ENCODE measurements at regions not wholly inside any gene's neighbourhood (a gene's known extent, or its start where the extent isn't known, plus 50 kb on each side); places are given as distances from the start of the nearest gene placed in this dataset.

DNA sequence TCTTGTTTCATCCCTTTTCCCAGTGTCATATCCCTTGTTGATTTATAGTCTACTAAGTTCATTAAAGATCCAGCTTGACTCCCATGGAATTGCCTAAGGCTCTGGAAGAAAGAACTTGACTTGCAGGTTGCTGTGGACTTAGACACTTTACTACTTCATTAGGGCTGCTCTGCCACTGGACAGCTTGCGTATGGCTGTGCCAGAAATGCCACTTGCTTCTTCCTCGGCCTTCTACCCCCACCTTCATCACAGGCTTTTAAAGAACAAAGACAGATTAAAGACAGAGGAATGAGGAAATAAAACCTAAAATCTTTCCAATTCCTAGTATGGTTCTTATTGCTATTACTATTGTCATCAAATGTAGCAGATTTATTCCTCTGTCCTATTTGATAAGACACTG is 591.7 kb downstream of the BCL11A start:
- DNase-seq: no peak

DNA sequence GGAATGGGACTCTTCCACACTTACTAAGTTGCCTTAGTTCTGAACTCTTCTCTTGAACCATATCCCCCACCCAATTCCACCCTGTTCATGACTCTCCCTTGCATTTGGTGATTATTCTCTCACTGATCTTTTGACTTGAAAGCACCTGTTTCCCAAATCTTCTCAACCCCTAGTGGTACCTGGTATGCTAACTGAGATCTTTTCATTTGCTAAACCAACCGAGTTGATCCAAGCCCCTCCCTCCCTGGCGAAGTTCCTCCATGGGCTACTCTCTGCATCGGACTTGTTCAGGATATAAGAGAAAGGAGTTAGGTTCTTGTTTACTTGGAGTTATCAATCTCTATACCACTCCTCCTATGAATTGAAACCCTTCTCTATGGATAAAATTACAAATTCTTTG is 593.5 kb downstream of the BCL11A start:
- no peak overlapping the region for H2AK5ac ChIP-seq (ENCODE audit: low read length)
- no peak overlapping the region for H3K23ac ChIP-seq (ENCODE audit: low read length)
- no peak overlapping the region for H3K9ac ChIP-seq (ENCODE audit: low read length)
- no peaks in the 10 kb centered on the region for H3K4me1 ChIP-seq (ENCODE audit: control insufficient read depth, low read depth, low read length)
- H3K4ac ChIP-seq (ENCODE audit: low read depth, low read length): no peak overlapping the region
- no peak overlapping the region for H2BK5ac ChIP-seq (ENCODE audit: low read length)
- no peak overlapping the region for H2BK15ac ChIP-seq (replicated peaks; ENCODE audit: low read depth)
- H3K27me3 ChIP-seq (ENCODE audit: insufficient read depth, low read length, poor library complexity): no peaks in the 10 kb centered on the region
- H4K8ac ChIP-seq (ENCODE audit: low read depth, low read length): no peak overlapping the region
- H3K56ac ChIP-seq (ENCODE audit: low read length): no peak overlapping the region
- H4K5ac ChIP-seq (ENCODE audit: low read length): no peak overlapping the region
- H3K18ac ChIP-seq (ENCODE audit: low read length): no peak overlapping the region
- no peak overlapping the region for H3K4me2 ChIP-seq (ENCODE audit: low read length)
- H3K36me3 ChIP-seq (ENCODE audit: control insufficient read depth, insufficient read depth, low read length): no peaks in the 10 kb centered on the region
- no peak overlapping the region for H3K27ac ChIP-seq (ENCODE audit: low read depth, low read length)
- H3K79me2 ChIP-seq (ENCODE audit: control insufficient read depth, insufficient read depth, low read length): no peaks in the 10 kb centered on the region
- no peaks in the 10 kb centered on the region for H3K79me1 ChIP-seq (ENCODE audit: low read length)
- H3K4me3 ChIP-seq (ENCODE audit: low read length): no peak overlapping the region
- peak; percentile 8 for DNase-seq
- H2BK120ac ChIP-seq (ENCODE audit: low read depth, low read length): no peak overlapping the region
- no CpG with 5 or more reads among the region's 3 CpGs for WGBS (ENCODE audit: extremely low coverage, insufficient coverage, low lambda C conversion rate)

More for the DNA sequence above, 591.7 kb downstream of the BCL11A start:
- Histone ChIP-seq H3K36me3 (ENCODE audit: control insufficient read depth, insufficient read depth, low read length) (no peaks in the 10 kb centered on the region), H3K4me1 (ENCODE audit: control insufficient read depth, low read depth, low read length) (no peaks in the 10 kb centered on the region), H2BK5ac (ENCODE audit: low read length) (no peak overlapping the region), H3K79me2 (ENCODE audit: control insufficient read depth, insufficient read depth, low read length) (no peaks in the 10 kb centered on the region), H3K4me2 (ENCODE audit: low read length) (no peak overlapping the region), H3K79me1 (ENCODE audit: low read length) (no peaks in the 10 kb centered on the region), H3K18ac (ENCODE audit: low read length) (no peak overlapping the region), H3K56ac (ENCODE audit: low read length) (no peak overlapping the region), H2BK15ac (replicated peaks; ENCODE audit: low read depth) (no peak overlapping the region), H3K27me3 (ENCODE audit: insufficient read depth, low read length, poor library complexity) (no peaks in the 10 kb centered on the region), H3K9ac (ENCODE audit: low read length) (no peak overlapping the region), H3K4me3 (ENCODE audit: low read length) (no peak overlapping the region), H2AK5ac (ENCODE audit: low read length) (no peak overlapping the region), H3K23ac (ENCODE audit: low read length) (no peak overlapping the region), H3K4ac (ENCODE audit: low read depth, low read length) (no peak overlapping the region), H2BK120ac (ENCODE audit: low read depth, low read length) (no peak overlapping the region), H4K8ac (ENCODE audit: low read depth, low read length) (no peak overlapping the region), H3K27ac (ENCODE audit: low read depth, low read length) (no peak overlapping the region), H4K5ac (ENCODE audit: low read length) (no peak overlapping the region)
- no CpG with 5 or more reads among the region's 2 CpGs for WGBS (ENCODE audit: extremely low coverage, insufficient coverage, low lambda C conversion rate)

DNA sequence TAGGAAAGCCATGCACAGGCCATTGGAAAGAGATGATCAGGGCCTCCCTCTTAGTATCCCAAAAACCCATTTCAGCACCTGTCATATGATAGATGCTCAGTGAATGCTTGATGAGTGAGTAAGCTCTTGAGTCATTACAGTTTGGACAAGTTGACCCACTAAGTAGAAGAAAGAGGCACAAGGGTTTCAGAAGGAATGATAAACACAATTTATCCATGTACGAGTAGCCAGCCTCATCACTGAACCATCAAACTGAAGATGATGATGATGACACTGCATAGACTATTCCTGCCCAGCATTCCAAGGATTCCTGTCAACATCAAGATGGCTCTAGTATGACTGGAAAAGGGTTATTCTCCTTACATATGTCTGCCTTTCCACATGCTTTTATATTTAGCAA is 596.0 kb downstream of the BCL11A start:
- Histone ChIP-seq H3K9ac (ENCODE audit: low read length) (no peak overlapping the region), H3K79me2 (ENCODE audit: control insufficient read depth, insufficient read depth, low read length) (no peaks in the 10 kb centered on the region), H3K4ac (ENCODE audit: low read depth, low read length) (no peak overlapping the region), H3K23ac (ENCODE audit: low read length) (no peak overlapping the region), H4K5ac (ENCODE audit: low read length) (no peak overlapping the region), H3K27ac (ENCODE audit: low read depth, low read length) (no peak overlapping the region), H3K56ac (ENCODE audit: low read length) (no peak overlapping the region), H2BK15ac (replicated peaks; ENCODE audit: low read depth) (no peak overlapping the region), H3K36me3 (ENCODE audit: control insufficient read depth, insufficient read depth, low read length) (no peaks in the 10 kb centered on the region), H2BK120ac (ENCODE audit: low read depth, low read length) (no peak overlapping the region), H3K4me2 (ENCODE audit: low read length) (no peak overlapping the region), H3K4me1 (ENCODE audit: control insufficient read depth, low read depth, low read length) (no peaks in the 10 kb centered on the region), H3K4me3 (ENCODE audit: low read length) (no peak overlapping the region), H2AK5ac (ENCODE audit: low read length) (no peak overlapping the region), H4K8ac (ENCODE audit: low read depth, low read length) (no peak overlapping the region), H2BK5ac (ENCODE audit: low read length) (no peak overlapping the region), H3K27me3 (ENCODE audit: insufficient read depth, low read length, poor library complexity) (no peaks in the 10 kb centered on the region), H3K79me1 (ENCODE audit: low read length) (no peaks in the 10 kb centered on the region), H3K18ac (ENCODE audit: low read length) (no peak overlapping the region)
- no peak for DNase-seq
- WGBS (ENCODE audit: extremely low coverage, insufficient coverage, low lambda C conversion rate): no CpG with 5 or more reads among the region's 1 CpG

DNA sequence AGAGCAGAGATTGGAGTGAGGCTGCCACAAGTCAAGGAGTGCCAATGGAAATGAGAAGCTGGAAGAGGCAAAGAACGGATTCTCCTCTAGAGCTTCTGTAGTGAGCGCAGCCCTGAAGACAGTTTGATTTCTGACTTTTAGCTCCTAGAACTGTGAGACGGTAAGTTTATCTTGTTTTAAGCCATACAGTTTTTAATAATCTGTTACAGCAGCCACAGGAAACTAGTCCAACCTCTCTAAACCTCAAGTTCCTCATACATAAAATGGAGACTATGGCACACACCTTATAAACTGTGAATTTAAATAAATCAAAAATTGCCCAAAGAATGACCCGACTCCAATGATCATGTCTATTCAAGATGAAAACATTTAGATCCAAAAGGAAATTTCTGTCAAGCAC is 596.5 kb downstream of the BCL11A start:
- Histone ChIP-seq H3K79me1 (ENCODE audit: low read length) (no peaks in the 10 kb centered on the region), H3K18ac (ENCODE audit: low read length) (no peak overlapping the region), H3K27ac (ENCODE audit: low read depth, low read length) (no peak overlapping the region), H3K23ac (ENCODE audit: low read length) (no peak overlapping the region), H2BK120ac (ENCODE audit: low read depth, low read length) (no peak overlapping the region), H2BK5ac (ENCODE audit: low read length) (no peak overlapping the region), H3K36me3 (ENCODE audit: control insufficient read depth, insufficient read depth, low read length) (no peaks in the 10 kb centered on the region), H3K4me3 (ENCODE audit: low read length) (no peak overlapping the region), H3K4ac (ENCODE audit: low read depth, low read length) (no peak overlapping the region), H3K9ac (ENCODE audit: low read length) (no peak overlapping the region), H3K79me2 (ENCODE audit: control insufficient read depth, insufficient read depth, low read length) (no peaks in the 10 kb centered on the region), H2AK5ac (ENCODE audit: low read length) (no peak overlapping the region), H4K8ac (ENCODE audit: low read depth, low read length) (no peak overlapping the region), H4K5ac (ENCODE audit: low read length) (no peak overlapping the region), H3K4me1 (ENCODE audit: control insufficient read depth, low read depth, low read length) (no peaks in the 10 kb centered on the region), H3K4me2 (ENCODE audit: low read length) (no peak overlapping the region), H2BK15ac (replicated peaks; ENCODE audit: low read depth) (no peak overlapping the region), H3K56ac (ENCODE audit: low read length) (no peak overlapping the region), H3K27me3 (ENCODE audit: insufficient read depth, low read length, poor library complexity) (no peaks in the 10 kb centered on the region)
- WGBS (ENCODE audit: extremely low coverage, insufficient coverage, low lambda C conversion rate): no CpG with 5 or more reads among the region's 4 CpGs
- DNase-seq: no peak

DNA sequence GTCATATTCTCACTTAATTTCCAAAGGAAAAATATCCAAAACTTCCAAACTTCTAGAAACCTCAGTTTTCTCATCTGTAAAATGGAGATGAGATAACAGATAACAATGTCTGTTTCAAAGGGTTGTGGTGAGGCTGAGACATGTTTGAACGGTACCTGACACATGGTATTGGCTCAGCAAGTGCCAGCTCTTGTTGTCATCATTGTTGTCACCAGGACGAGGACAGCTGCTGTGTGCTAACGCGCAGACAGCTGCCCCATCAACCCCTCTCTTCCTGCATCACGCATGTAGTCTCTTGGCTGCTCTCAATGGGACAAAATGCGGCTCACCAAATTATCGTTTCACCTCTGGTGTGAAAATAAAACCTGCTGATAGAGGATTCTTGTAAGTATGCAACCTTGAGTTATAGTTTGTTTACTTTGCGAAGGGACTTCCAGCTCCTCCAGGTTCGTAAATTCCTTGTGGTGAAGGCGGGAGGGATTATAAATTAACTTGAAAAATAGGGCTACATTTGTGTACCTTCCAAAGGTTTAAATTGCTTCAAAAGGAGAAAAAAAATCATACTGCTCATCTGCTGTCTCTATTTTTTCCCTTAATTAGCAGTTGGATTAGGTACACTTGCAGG is 605.4 kb downstream of the BCL11A start:
- DNase-seq: no peak
- no CpG with 5 or more reads among the region's 10 CpGs for WGBS (ENCODE audit: extremely low coverage, insufficient coverage, low lambda C conversion rate)
- no peak overlapping the region for H2BK5ac ChIP-seq (ENCODE audit: low read length)

DNA sequence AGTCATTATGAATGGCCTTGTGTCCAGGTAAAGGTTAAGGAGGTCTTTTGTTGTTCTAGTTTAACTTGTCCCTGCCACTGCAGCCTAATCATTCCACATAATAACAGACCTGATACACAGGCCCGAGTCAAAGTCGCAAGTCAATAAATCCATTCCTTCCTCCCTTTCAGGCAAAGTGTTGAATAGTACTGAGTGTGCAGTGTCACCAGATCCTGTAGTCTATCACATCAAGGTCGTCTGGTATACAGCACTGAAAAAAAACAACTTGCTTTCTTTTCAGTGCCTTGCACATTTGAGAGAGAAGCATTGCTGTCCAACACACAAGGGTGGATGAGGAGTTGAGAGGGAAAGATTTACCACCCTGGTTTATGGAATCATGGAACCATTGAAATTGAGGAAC is 606.2 kb downstream of the BCL11A start:
- Histone ChIP-seq H2BK5ac (ENCODE audit: low read length) (no peak overlapping the region), H3K4me1 (ENCODE audit: control insufficient read depth, low read depth, low read length) (no peaks in the 10 kb centered on the region), H2AK5ac (ENCODE audit: low read length) (no peak overlapping the region), H4K5ac (ENCODE audit: low read length) (no peak overlapping the region), H3K36me3 (ENCODE audit: control insufficient read depth, insufficient read depth, low read length) (no peaks in the 10 kb centered on the region), H3K9ac (ENCODE audit: low read length) (no peak overlapping the region), H3K56ac (ENCODE audit: low read length) (no peak overlapping the region), H3K18ac (ENCODE audit: low read length) (no peak overlapping the region), H3K4me2 (ENCODE audit: low read length) (no peak overlapping the region), H3K4ac (ENCODE audit: low read depth, low read length) (no peak overlapping the region), H3K27me3 (ENCODE audit: insufficient read depth, low read length, poor library complexity) (no peaks in the 10 kb centered on the region), H3K4me3 (ENCODE audit: low read length) (no peak overlapping the region), H4K8ac (ENCODE audit: low read depth, low read length) (no peak overlapping the region), H2BK120ac (ENCODE audit: low read depth, low read length) (no peak overlapping the region), H2BK15ac (replicated peaks; ENCODE audit: low read depth) (no peak overlapping the region), H3K79me2 (ENCODE audit: control insufficient read depth, insufficient read depth, low read length) (no peaks in the 10 kb centered on the region), H3K27ac (ENCODE audit: low read depth, low read length) (no peak overlapping the region), H3K23ac (ENCODE audit: low read length) (no peak overlapping the region), H3K79me1 (ENCODE audit: low read length) (no peaks in the 10 kb centered on the region)
- WGBS (ENCODE audit: extremely low coverage, insufficient coverage, low lambda C conversion rate): no CpG with 5 or more reads among the region's 3 CpGs
- no peak for DNase-seq

More for the DNA sequence above, 605.4 kb downstream of the BCL11A start:
- Histone ChIP-seq H3K23ac (ENCODE audit: low read length) (no peak overlapping the region), H3K4ac (ENCODE audit: low read depth, low read length) (no peak overlapping the region), H3K27me3 (ENCODE audit: insufficient read depth, low read length, poor library complexity) (no peaks in the 10 kb centered on the region), H3K4me1 (ENCODE audit: control insufficient read depth, low read depth, low read length) (no peaks in the 10 kb centered on the region), H2BK15ac (replicated peaks; ENCODE audit: low read depth) (no peak overlapping the region), H3K27ac (ENCODE audit: low read depth, low read length) (no peak overlapping the region), H3K4me2 (ENCODE audit: low read length) (no peak overlapping the region), H4K8ac (ENCODE audit: low read depth, low read length) (no peak overlapping the region), H3K56ac (ENCODE audit: low read length) (no peak overlapping the region), H3K9ac (ENCODE audit: low read length) (no peak overlapping the region), H4K5ac (ENCODE audit: low read length) (no peak overlapping the region), H3K4me3 (ENCODE audit: low read length) (no peak overlapping the region), H3K18ac (ENCODE audit: low read length) (no peak overlapping the region), H2AK5ac (ENCODE audit: low read length) (no peak overlapping the region), H3K79me2 (ENCODE audit: control insufficient read depth, insufficient read depth, low read length) (no peaks in the 10 kb centered on the region), H3K36me3 (ENCODE audit: control insufficient read depth, insufficient read depth, low read length) (no peaks in the 10 kb centered on the region), H2BK120ac (ENCODE audit: low read depth, low read length) (no peak overlapping the region), H3K79me1 (ENCODE audit: low read length) (no peaks in the 10 kb centered on the region)

Measured in mesendoderm (in vitro differentiated cells).